ENCODE measurements at regions not wholly inside any gene's neighbourhood (a gene's known extent, or its start where the extent isn't known, plus 50 kb on each side); places are given as distances from the start of the nearest gene placed in this dataset.

DNA sequence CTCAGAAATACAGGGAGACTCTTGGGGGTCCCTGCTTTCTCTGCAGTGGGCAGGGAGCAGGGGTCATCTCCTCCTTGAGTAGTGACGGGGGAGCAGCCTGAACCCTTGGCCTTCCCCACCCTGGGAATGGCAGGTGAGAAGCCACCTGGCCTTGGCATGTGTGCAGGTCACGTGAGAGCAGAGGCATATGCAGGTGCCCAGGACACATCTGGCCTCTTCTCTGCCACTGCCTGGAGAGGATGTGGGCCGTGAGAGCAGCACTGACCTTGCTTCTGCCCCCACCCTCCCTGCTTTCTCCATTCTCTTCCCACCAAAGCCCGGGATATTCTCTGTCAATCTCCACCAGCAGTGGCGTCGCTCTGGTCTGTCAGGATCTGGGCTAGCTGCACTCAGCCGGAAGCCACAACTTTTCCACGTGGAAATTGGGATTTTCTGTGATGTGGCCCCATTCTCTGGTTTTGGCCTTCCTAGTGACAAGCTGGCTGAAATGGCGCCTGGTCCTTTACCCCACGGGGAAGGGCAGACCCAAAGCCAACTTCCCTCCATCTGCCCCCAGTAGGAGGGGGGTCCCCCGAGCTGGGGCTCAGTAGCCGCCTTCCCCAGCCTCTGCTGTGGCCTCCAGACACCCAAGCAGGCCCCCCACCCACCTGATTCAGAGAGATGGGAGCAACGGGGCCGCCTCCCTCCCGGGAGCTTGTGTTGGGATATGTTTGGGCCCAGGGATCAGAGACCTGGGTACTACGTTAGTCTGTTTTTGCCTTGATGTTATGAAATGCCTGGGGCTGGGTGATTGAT lies 70.4 kb upstream of the FCN1 start:
- DNase-seq, result no peak

DNA sequence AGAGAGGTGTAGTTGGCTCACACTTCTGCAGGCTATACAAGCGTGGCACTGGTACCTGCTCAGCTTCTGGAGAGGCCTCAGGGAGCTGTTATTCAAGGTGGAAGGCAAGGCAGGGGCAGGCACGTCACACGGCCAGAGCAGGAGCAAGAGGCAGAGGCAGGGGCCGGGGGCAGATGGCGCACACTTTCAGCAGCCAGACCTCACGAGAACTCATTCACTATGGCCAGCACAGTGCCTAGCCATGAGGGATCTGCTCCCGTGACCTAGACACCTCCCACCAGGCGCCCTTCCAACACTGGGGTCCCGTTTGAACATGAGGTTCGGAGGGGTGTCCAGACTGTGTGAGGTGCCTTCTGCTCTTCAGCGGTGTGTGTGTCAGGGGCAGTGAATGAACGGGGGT lies 71.0 kb upstream of the FCN1 start:
- no peak for DNase-seq

DNA sequence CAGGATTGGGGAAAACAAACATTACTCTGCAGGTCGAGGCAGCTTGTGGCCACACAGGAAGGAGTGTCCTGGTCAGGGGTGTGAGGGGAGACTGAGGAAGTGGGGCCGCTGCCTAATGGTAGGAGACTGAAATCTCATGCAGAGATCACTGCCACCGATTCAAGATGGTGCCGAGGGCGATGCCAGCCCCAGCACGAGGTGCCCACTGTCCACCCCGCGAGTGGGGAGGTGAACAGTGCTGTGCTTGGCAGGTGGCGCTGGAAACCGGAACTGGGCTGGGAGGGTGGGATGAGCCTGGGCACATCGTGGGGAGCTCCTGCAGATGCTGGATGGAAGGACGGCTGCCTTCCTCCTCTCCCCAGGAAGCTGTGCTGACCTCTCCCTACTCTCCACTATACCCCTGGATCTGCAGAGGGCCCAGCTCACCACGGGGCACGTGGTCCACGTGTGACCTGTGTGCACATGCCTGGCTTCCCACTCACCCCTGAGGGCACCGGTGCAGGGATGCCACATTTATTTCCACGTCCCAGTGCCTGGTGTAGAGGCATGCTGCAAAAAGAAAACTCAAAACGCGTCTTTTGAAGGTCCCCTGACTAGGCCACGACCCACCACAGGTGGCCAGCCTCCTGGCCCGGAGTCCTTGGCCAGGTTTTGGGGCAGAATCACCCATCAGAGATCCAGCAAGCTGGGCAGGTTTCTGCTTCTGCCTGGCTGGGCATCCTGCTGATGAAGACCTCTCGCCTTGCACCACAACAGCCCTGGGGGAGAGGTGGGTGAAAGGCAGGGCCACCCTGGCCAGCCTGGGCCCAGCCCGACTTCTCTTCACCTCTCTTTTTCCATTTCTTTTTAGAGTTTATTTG lies 71.7 kb upstream of the FCN1 start:
- no peak for DNase-seq

- no peak for DNase-seq
These were observed 74.4 kb upstream of the FCN1 start for GRCh38 chr9:134991808-134992754.

DNA sequence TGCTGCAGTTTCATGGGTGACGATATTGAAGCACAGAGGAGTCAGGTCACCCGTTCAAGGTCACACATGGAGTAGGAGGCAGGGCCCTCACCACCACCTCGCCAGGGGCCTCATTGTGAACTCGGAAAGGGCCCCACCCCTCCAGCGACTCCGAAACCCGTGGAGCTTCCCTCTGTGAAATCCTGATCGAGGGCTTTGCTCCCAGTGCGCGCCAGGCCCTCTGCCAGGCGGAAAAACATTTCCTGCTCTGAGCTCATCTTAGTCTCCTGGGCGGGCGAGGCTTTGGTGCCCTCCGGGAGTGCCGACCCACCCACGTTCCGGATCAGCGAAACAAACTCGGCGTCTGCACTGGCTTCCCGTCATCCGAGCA lies 75.0 kb upstream of the FCN1 start:
- DNase-seq, result no peak

DNA sequence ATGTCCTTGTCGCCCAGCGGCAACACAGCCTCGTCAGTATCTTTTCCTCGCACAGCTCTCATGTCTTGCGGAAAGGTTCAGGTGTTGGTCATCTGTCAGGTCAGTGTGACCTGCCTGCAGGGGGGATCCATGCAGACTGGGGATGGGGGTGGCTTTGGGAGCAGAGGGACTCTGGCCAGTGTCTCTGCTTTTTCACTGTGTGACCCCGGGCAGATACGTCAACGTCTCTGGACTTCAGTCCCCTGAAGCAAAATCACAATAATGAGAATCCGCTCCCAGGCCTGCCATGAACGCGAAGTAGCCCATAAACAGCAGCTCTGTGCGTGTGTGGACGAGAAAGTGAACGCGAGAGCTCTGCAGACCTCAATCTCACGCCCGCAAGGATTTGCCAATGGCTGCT lies 75.7 kb upstream of the FCN1 start:
- no peak for DNase-seq

DNA sequence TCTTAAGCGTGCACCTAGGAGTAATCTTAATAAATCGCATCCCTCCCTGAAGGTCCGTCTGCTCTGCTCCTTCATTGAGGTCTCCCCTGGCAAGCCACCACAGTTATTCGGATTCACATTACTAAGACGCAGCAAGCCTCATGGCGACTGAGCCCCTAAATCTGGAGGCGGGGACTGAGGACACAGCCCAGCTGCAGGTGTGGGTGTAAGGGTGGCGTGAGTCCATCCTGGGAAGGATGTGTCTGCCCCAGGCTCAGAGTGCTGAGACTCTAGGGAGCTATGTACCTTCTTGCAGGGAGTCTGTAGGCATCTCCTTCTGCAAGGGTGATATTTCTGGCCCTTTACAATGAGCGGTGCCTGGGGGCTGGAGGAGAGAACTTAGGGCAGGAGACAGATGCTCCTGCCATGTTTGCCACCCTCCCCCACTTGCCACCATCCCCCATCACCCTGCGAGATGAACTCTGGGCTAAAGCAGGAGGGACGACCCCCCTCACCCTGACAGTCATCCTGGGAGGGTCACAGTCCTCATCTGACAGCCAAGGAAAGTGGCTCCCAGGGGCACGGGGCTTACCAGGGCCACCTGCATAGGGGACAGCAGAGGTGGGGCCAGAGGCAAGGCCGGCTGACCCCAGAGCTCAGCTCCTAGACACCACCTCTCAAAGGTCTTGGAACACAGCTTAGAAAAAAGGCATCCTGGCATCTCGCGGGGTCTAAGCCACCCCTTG lies 76.4 kb upstream of the FCN1 start:
- DNase-seq, result no peak

GRCh38 chr9:134994926-134995791 lies 77.4 kb upstream of the FCN1 start:
- DNase-seq, result no peak

- DNase-seq, result no peak
These were observed 78.0 kb upstream of the FCN1 start for GRCh38 chr9:134995792-134996120.

DNA sequence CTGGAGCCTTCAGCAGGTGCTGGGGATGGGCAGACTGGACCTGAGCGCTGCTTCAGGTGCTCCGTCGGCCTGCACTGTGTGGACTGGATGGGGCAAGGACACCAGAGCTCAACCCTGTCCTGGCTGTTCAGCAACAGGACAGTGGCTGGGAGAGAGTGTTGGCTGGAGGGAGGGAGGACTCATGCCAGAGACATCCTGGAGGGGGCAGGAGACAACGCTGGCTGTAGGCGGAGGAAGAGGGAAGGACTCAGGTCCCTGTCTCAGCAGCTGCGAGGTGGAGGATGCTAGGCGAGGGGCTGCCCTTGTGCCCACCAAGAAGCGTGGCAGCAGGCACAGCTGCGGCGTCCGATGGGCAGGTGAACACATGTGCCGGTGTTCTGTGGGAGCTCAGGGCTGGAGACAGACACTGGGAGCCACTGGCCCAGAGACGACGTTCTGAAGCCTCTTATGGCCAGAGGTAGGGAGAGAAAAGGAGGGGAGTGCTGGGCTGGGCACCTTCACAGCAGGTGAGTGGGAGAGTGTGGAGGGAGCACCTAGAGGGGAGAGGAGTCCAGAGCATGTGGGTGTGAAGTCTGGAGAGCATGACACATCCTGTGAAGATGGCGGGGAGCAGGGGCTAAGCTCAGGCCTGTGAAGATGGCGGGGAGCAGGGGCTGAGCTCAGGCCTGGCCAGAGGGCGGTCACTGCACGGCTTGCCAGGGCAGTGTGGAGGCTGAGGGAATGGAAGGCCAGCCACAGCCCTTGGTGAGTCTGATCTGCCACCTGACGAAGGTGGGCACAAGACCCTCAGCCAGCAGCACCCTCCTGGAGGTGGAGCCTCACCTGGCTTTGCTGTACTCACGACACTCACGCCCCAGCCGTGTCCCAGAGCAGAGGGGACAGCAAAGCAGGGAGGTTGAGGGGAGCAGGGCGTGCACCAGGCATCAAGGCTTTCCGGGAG lies 79.1 kb upstream of the FCN1 start:
- DNase-seq, result no peak

DNA sequence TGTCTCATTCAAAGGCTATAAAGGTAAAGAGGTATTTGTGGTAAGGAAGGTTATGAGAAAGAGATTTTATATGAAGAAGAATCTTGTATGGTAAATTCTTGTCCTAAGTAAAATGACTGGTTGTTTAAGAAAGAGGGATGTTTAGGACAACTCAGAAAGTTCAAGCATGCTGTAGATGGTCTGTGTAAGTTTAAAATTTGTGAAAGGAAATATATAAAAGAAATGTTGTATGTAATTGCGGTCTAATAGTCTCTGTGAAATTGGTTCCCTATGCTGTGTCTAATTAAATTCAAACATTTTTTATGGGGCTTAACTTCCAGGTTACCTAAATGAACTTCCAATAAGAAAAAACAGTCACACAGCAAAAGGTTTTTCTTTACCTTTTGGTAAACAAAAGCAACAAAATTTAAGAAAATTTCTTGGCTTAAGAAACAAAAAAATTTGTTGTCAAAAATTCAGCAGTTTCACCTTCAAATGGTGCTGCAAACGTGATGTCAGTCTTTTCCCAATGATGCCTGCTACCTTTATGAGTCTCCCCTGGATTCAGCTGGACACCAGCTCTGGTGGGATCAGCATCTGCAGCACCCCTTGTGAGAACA lies 83.0 kb upstream of the FCN1 start:
- DNase-seq, result no peak

DNA sequence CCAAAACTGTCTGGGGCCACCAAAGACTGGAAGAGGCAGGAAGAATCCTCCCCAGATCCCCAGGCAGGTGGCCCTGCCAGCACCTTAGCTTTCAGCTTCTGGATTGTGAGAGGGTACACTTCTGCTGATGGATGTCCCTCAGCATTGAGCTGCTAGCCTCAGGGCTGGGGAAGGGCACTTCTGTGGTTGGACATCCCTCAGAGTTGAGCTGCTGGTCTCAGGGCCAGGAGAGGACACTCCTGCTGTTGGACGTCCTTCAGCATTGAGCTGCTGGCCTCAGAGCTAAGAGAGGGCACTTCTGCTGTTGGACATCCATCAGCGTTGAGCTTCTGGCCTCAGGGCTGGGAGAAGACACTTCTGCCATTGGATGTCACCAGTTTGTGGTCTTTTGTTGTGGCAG lies 83.8 kb upstream of the FCN1 start:
- DNase-seq, result no peak

- no peak for DNase-seq
These were observed 84.6 kb upstream of the FCN1 start for GRCh38 chr9:135002336-135002735.

- no peak for DNase-seq
These were observed 84.7 kb upstream of the OLFM1 start for GRCh38 chr9:135002802-135003201.

DNA sequence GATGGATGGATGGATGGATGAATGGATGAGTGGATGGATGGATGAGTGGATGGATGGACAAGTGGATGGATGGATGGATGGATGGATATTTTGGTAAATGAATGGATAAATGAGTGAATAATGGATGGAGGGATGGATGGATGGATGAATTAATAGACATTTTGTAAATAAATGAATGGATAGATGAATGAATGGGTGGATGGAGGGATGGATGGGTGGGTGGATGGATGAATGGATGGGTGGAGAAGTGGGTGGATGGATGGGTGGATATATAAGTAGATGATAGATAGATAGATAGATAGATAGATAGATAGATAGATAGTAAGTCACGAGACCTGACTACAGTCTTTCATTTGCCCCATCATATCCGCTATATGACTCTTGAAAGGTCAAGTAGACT lies 82.7 kb upstream of the OLFM1 start:
- no peak for DNase-seq

- DNase-seq, result no peak
These were observed 80.4 kb upstream of the OLFM1 start for GRCh38 chr9:135006911-135007570.

DNA sequence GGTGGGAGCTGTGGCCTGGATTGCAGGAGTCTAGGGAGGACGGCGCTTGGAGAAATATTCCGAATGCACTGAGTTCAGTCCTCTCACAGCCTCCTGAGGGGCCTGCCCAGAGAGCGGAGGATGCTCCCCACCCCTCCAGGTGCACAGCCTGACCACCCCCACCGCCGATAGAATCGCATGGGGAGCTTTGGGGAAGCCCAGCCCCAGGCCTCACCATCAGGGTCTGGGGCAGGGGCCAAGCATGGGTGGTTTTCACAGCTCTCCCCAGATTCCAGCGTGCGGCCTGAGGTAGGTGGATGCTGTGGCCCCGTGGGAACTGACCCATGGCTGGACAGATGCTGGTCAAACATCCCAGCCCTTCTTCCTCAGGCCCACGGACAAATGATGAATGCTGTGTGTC lies 79.9 kb upstream of the OLFM1 start:
- DNase-seq, result no peak

GRCh38 chr9:135008416-135008815 lies 79.1 kb upstream of the OLFM1 start:
- DNase-seq, result no peak

- no peak for DNase-seq
These were observed 78.4 kb upstream of the OLFM1 start for GRCh38 chr9:135009051-135009560.
